Suprapubic skin (tissue), 4 donors: ENCODE measurements at regions not wholly inside any gene's neighbourhood (a gene's known extent, or its start where the extent isn't known, plus 50 kb on each side); places are given as distances from the start of the nearest gene placed in this dataset.

Experiments
- DNase-seq, 2 donors: peaks; one replicate each; pipeline ENCODE4 v3.0.0-alpha.2; 2019; ENCODE audit warnings: low spot score in 2 of 2
- H3K27ac ChIP-seq: fragments of 200-600 bp; sonication (generic); one replicate; pipeline ENCODE4 v1.5.1; 2019
- H3K27me3 ChIP-seq: fragments of 200-600 bp; sonication (generic); one replicate; pipeline ENCODE4 v1.5.1; 2019
- H3K36me3 ChIP-seq: fragments of 200-600 bp; sonication (generic); one replicate; pipeline ENCODE4 v1.5.1; 2019
- H3K4me1 ChIP-seq: fragments of 200-600 bp; sonication (generic); one replicate; pipeline ENCODE4 v1.5.1; 2019
- H3K4me3 ChIP-seq: fragments of 200-600 bp; sonication (generic); one replicate; pipeline ENCODE4 v1.5.1; 2019; ENCODE audit warnings: mild to moderate bottlenecking
- H3K9me3 ChIP-seq: fragments of 200-600 bp; sonication (generic); one replicate; pipeline ENCODE4 v1.5.1; 2019
- CTCF ChIP-seq, 2 donors: fragments of 200-600 bp in 1 of 2; fragments of 450-650 bp in 1 of 2; sonication (generic) in 1 of 2; IDR thresholded peaks; one replicate each; pipeline ENCODE4 v1.5.1; 2016 to 2019; ENCODE audit warnings: antibody characterized with exemption in 2 of 2, mild to moderate bottlenecking in 1 of 2, moderate library complexity in 1 of 2
- EP300 ChIP-seq: sonication (generic); formaldehyde crosslinking; IDR thresholded peaks from one replicate; pipeline ENCODE4 v1.6.1; 2017; ENCODE audit warnings: antibody characterized with exemption
- POLR2A ChIP-seq, 2 donors: fragments of 450-650 bp; IDR thresholded peaks; one replicate each; pipeline ENCODE4 v1.6.1; 2017; ENCODE audit warnings: antibody characterized with exemption in 2 of 2, mild to moderate bottlenecking in 2 of 2, moderate library complexity in 2 of 2
- POLR2AphosphoS5 ChIP-seq, 3 donors: sonication (generic); formaldehyde crosslinking; IDR thresholded peaks; one replicate each; pipeline ENCODE4 v1.6.1; 2017; ENCODE audit warnings: antibody characterized with exemption in 3 of 3
- WGBS: methylation state at CpG from one replicate; pipeline ENCODE4 v1.1.5; 2018; 5-methylcytosine and 5-hydroxymethylcytosine counted together

GRCh38 chr10:108184114-108184513 lies 1019.6 kb upstream of the SORCS1 start:
- 27% methylated on average over 1 of the region's 1 CpG for WGBS

GRCh38 chr10:108180878-108181277 lies 1016.4 kb upstream of the SORCS1 start:
- Histone ChIP-seq H3K27me3 (no peaks in the 10 kb centered on the region), H3K36me3 (no peaks in the 10 kb centered on the region), H3K9me3 (no peaks in the 10 kb centered on the region), H3K4me3 (no peak overlapping the region), H3K4me1 (no peaks in the 10 kb centered on the region), H3K27ac (no peak overlapping the region)
- DNase-seq: no peak
- no peak for TF ChIP-seq POLR2AphosphoS5 (IDR thresholded peaks at IDR 0.05)
- no peak for TF ChIP-seq EP300
- no peak for TF ChIP-seq CTCF (IDR thresholded peaks at IDR 0.05)
- no peak for TF ChIP-seq POLR2A (IDR thresholded peaks at IDR 0.05)
- 48% methylated on average over 2 of the region's 2 CpGs for WGBS

More at GRCh38 chr10:108184114-108184513, 1019.6 kb upstream of the SORCS1 start:
- no peak for DNase-seq
- no peaks in the 10 kb centered on the region for H3K36me3 ChIP-seq
- TF ChIP-seq POLR2A (IDR thresholded peaks at IDR 0.05): no peak
- TF ChIP-seq POLR2AphosphoS5 (IDR thresholded peaks at IDR 0.05): no peak
- TF ChIP-seq CTCF (IDR thresholded peaks at IDR 0.05): no peak
- no peak for TF ChIP-seq EP300
- H3K27me3 ChIP-seq: no peaks in the 10 kb centered on the region
- no peak overlapping the region for H3K4me3 ChIP-seq
- H3K27ac ChIP-seq: no peak overlapping the region
- peaks cover 4% of the 10 kb centered on the region for H3K9me3 ChIP-seq
- H3K4me1 ChIP-seq: no peaks in the 10 kb centered on the region

GRCh38 chr10:108169846-108170245 lies 1005.3 kb upstream of the SORCS1 start:
- Histone ChIP-seq H3K9me3 (no peaks in the 10 kb centered on the region), H3K27ac (no peak overlapping the region), H3K36me3 (no peaks in the 10 kb centered on the region), H3K27me3 (no peaks in the 10 kb centered on the region), H3K4me1 (no peaks in the 10 kb centered on the region), H3K4me3 (no peak overlapping the region)
- DNase-seq: no peak
- TF ChIP-seq POLR2A (IDR thresholded peaks at IDR 0.05): no peak
- no peak for TF ChIP-seq CTCF (IDR thresholded peaks at IDR 0.05)
- 58% methylated on average over 1 of the region's 1 CpG for WGBS

- H3K4me3 ChIP-seq: no peak overlapping the region
- H3K27ac ChIP-seq: no peak overlapping the region
- H3K27me3 ChIP-seq: no peaks in the 10 kb centered on the region
- no peaks in the 10 kb centered on the region for H3K9me3 ChIP-seq
- WGBS: 76% methylated on average over 2 of the region's 2 CpGs
- DNase-seq: no peak
- TF ChIP-seq POLR2A (IDR thresholded peaks at IDR 0.05) (no peak), EP300 (no peak), CTCF (IDR thresholded peaks at IDR 0.05) (no peak), POLR2AphosphoS5 (IDR thresholded peaks at IDR 0.05) (no peak)
- H3K4me1 ChIP-seq: no peaks in the 10 kb centered on the region
- no peaks in the 10 kb centered on the region for H3K36me3 ChIP-seq
Measured at GRCh38 chr10:108167766-108168165, 1003.3 kb upstream of the SORCS1 start.

GRCh38 chr10:108166401-108166800 lies 1001.9 kb upstream of the SORCS1 start:
- no peak overlapping the region for H3K4me3 ChIP-seq
- no peak for DNase-seq
- TF ChIP-seq CTCF (IDR thresholded peaks at IDR 0.05) (no peak), POLR2AphosphoS5 (IDR thresholded peaks at IDR 0.05) (no peak), POLR2A (IDR thresholded peaks at IDR 0.05) (no peak), EP300 (no peak)
- H3K36me3 ChIP-seq: no peaks in the 10 kb centered on the region
- no peaks in the 10 kb centered on the region for H3K9me3 ChIP-seq
- no peaks in the 10 kb centered on the region for H3K27me3 ChIP-seq
- no peaks in the 10 kb centered on the region for H3K4me1 ChIP-seq
- 88% methylated on average over 7 of the region's 7 CpGs for WGBS
- H3K27ac ChIP-seq: no peak overlapping the region
